Islet of Langerhans (tissue), 1 donor: ENCODE measurements at regions not wholly inside any gene's neighbourhood (a gene's known extent, or its start where the extent isn't known, plus 50 kb on each side); places are given as distances from the start of the nearest gene placed in this dataset.

ENCODE experiments used
- FAIRE-seq: peaks from one replicate; lab custom pipeline; 2011; peaks lifted over from hg19 to GRCh38; lab: Jason Lieb, UNC

- no peak for FAIRE-seq
Observed at GRCh38 chr6:78808356-78808891, 58.9 kb upstream of the IRAK1BP1 start.

GRCh38 chr6:78808933-78809332, 58.4 kb upstream of the IRAK1BP1 start:
- FAIRE-seq: no peak

GRCh38 chr6:78810146-78810545, 57.2 kb upstream of the IRAK1BP1 start:
- FAIRE-seq: no peak

- FAIRE-seq: no peak
Observed at GRCh38 chr6:78810698-78811097, 56.7 kb upstream of the IRAK1BP1 start.
